Hepatocyte (in vitro differentiated cells): ENCODE measurements at regions not wholly inside any gene's neighbourhood (a gene's known extent, or its start where the extent isn't known, plus 50 kb on each side); places are given as distances from the start of the nearest gene placed in this dataset.

Experiments
- DNase-seq: peaks from one replicate; pipeline ENCODE4 v3.0.0-alpha.2; 2016; ENCODE audit warnings: low spot score
- H2AFZ ChIP-seq: fragments of 200-600 bp; sonication (generic); 2 replicates; pipeline ENCODE4 v1.6.0; 2016; ENCODE audit warnings: antibody characterized with exemption, mild to moderate bottlenecking
- H3K27ac ChIP-seq: fragments of 200-600 bp; sonication (generic); 2 replicates; pipeline ENCODE4 v1.5.1; 2016; ENCODE audit warnings: mild to moderate bottlenecking
- H3K27me3 ChIP-seq: fragments of 200-600 bp; sonication (generic); 2 replicates; pipeline ENCODE4 v1.6.1; 2016
- H3K36me3 ChIP-seq: fragments of 200-600 bp; sonication (generic); replicated peaks from 2 replicates; pipeline ENCODE4 v1.5.1; 2016; ENCODE audit warnings: low read depth; ENCODE audit not compliant: insufficient read depth
- H3K4me1 ChIP-seq: fragments of 200-600 bp; sonication (generic); 2 replicates; pipeline ENCODE4 v1.5.1; 2016; ENCODE audit warnings: mild to moderate bottlenecking, moderate library complexity; ENCODE audit not compliant: insufficient read depth
- H3K4me2 ChIP-seq: fragments of 200-600 bp; sonication (generic); 2 replicates; pipeline ENCODE4 v1.6.0; 2016
- H3K4me3 ChIP-seq: fragments of 200-600 bp; sonication (generic); 2 replicates; pipeline ENCODE4 v1.5.1; 2016; ENCODE audit warnings: mild to moderate bottlenecking
- H3K79me2 ChIP-seq: fragments of 200-600 bp; sonication (generic); 2 replicates; pipeline ENCODE4 v1.6.0; 2017; ENCODE audit warnings: mild to moderate bottlenecking
- H3K9me2 ChIP-seq: fragments of 200-600 bp; sonication (generic); replicated peaks from 2 replicates; pipeline ENCODE4 v1.6.0; 2017; ENCODE audit warnings: mild to moderate bottlenecking; ENCODE audit not compliant: insufficient read depth
- H3K9me3 ChIP-seq: fragments of 200-600 bp; sonication (generic); 2 replicates; pipeline ENCODE4 v1.5.1; 2016; ENCODE audit warnings: low read depth, mild to moderate bottlenecking
- H4K20me1 ChIP-seq: fragments of 200-600 bp; sonication (generic); 2 replicates; pipeline ENCODE4 v1.6.0; 2016; ENCODE audit warnings: mild to moderate bottlenecking; ENCODE audit not compliant: insufficient read depth, poor library complexity, severe bottlenecking
- CTCF ChIP-seq: fragments of 200-600 bp; sonication (generic); IDR thresholded peaks from 2 replicates; pipeline ENCODE4 v1.5.1; 2016; ENCODE audit warnings: antibody characterized with exemption, mild to moderate bottlenecking; ENCODE audit not compliant: poor library complexity
- EZH2 ChIP-seq: fragments of 200-600 bp; sonication (generic); IDR thresholded peaks from 2 replicates; pipeline ENCODE4 v1.6.1; 2016; ENCODE audit warnings: antibody characterized with exemption, mild to moderate bottlenecking, borderline replicate concordance
- EZH2phosphoT487 ChIP-seq: fragments of 200-600 bp; sonication (generic); IDR thresholded peaks from one replicate; pipeline ENCODE4 v1.6.1; 2018; ENCODE audit warnings: antibody characterized with exemption, mild to moderate bottlenecking, low read depth, moderate library complexity; ENCODE audit not compliant: unreplicated experiment, severe bottlenecking
- WGBS: methylation state at CpG from one replicate; pipeline ENCODE4 v1.1.6; 2016; ENCODE audit warnings: low lambda C conversion rate; ENCODE audit errors: missing lambda C conversion rate; 5-methylcytosine and 5-hydroxymethylcytosine counted together

DNA sequence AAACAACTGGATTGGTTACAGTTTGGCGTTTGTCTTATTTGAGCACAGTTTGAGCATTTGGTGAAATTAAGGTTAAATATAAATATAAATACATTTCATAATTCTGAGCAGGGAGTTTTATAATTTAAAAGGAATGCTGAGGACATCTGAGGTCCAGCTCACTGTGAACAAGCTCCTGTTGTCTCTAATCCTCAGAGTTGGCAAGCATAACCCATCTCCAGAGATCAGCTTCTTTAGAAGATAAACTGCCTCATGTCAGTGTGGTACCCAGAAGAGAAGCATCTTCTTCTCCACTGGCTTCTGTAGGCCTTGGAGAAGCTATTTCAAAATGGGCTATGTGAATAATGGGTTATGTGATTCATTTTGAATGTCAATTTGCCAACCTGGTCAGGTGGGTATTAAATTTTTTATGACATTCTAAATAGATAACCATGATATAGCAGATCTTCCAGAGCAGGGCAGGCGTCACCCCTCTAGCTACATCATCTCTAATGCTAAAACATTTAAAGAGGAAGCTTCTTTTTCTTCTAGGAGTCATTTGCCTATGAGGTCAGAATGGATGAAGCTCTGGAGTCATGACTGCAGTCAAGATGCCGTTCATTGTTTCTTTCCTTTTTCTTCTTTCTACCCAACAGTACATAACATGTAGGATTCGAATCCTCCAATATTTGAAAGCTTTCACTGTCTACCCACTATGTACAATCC is 324.0 kb downstream of the RNF144A start:
- no peak for TF ChIP-seq CTCF
- TF ChIP-seq EZH2, result no peak
- TF ChIP-seq EZH2phosphoT487, result no peak
- WGBS, result 91% methylated on average over 4 of the region's 4 CpGs
- H3K36me3 ChIP-seq, result no peaks in the 10 kb centered on the region
- H3K4me1 ChIP-seq, result no peaks in the 10 kb centered on the region
- H3K27me3 ChIP-seq, result no peaks in the 10 kb centered on the region
- H3K27ac ChIP-seq, result no peak overlapping the region
- H3K79me2 ChIP-seq, result no peaks in the 10 kb centered on the region
- H3K9me3 ChIP-seq, result no peaks in the 10 kb centered on the region
- H2AFZ ChIP-seq, result no peak overlapping the region
- H3K4me3 ChIP-seq, result no peak overlapping the region
- no peak for DNase-seq
- H3K4me2 ChIP-seq, result no peak overlapping the region
- no peaks in the 10 kb centered on the region for H3K9me2 ChIP-seq
- no peaks in the 10 kb centered on the region for H4K20me1 ChIP-seq

- no peaks in the 10 kb centered on the region for H3K36me3 ChIP-seq
- WGBS, result 67% methylated on average over 5 of the region's 5 CpGs
Measured at GRCh38 chr2:7242189-7242867, 325.1 kb downstream of the RNF144A start.

DNA sequence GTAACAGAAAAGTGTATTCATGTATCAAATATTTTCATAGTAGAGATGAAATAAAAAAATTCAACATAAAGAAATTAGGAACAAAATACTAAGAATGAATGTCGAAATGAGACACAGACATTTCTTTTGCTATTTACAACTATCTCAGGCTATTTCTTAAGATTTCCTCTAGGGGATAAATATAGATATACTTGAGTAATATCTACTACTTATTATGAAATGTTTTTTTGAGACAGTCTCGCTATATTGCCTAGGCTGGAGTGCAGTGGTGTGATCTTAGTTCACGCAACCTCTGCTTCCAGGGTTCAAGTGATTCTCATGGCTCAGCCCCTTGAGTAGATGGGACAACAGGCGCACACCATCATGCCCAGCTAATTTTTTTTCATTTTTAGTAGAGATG is 326.1 kb downstream of the RNF144A start:
- Histone ChIP-seq H3K27ac (no peak overlapping the region), H3K36me3 (no peaks in the 10 kb centered on the region), H3K4me3 (no peak overlapping the region), H3K4me1 (no peaks in the 10 kb centered on the region), H3K9me3 (no peaks in the 10 kb centered on the region), H3K79me2 (no peaks in the 10 kb centered on the region), H2AFZ (no peak overlapping the region), H3K27me3 (no peaks in the 10 kb centered on the region), H3K4me2 (no peak overlapping the region), H4K20me1 (no peaks in the 10 kb centered on the region), H3K9me2 (no peaks in the 10 kb centered on the region)
- DNase-seq, result no peak
- WGBS, result 85% methylated on average over 4 of the region's 4 CpGs
- no peak for TF ChIP-seq CTCF
- no peak for TF ChIP-seq EZH2phosphoT487
- TF ChIP-seq EZH2, result no peak

More at GRCh38 chr2:7242189-7242867, 325.1 kb downstream of the RNF144A start:
- no peaks in the 10 kb centered on the region for H4K20me1 ChIP-seq
- no peak overlapping the region for H3K4me2 ChIP-seq
- no peaks in the 10 kb centered on the region for H3K79me2 ChIP-seq
- H3K9me2 ChIP-seq, result no peaks in the 10 kb centered on the region
- DNase-seq, result no peak
- H3K27me3 ChIP-seq, result no peaks in the 10 kb centered on the region
- TF ChIP-seq EZH2phosphoT487 (no peak), CTCF (no peak), EZH2 (no peak)
- no peak overlapping the region for H3K4me3 ChIP-seq
- no peak overlapping the region for H3K27ac ChIP-seq
- H3K4me1 ChIP-seq, result no peaks in the 10 kb centered on the region
- no peaks in the 10 kb centered on the region for H3K9me3 ChIP-seq
- H2AFZ ChIP-seq, result no peak overlapping the region
